H9 (cell line): ENCODE measurements at regions not wholly inside any gene's neighbourhood (a gene's known extent, or its start where the extent isn't known, plus 50 kb on each side); places are given as distances from the start of the nearest gene placed in this dataset.

Source experiments
- DNase-seq: peaks from one replicate; pipeline ENCODE4 v3.0.0-alpha.2; 2017
- H2AFZ ChIP-seq: one replicate; pipeline ENCODE4 v1.6.1; 2013; ENCODE audit warnings: mild to moderate bottlenecking, low read length, control low read depth, moderate library complexity
- H2AK5ac ChIP-seq: 2 replicates; pipeline ENCODE4 v1.6.1; 2013; ENCODE audit warnings: low read length, control low read depth, mixed read lengths; ENCODE audit not compliant: insufficient read length
- H2BK120ac ChIP-seq: one replicate; pipeline ENCODE4 v1.6.1; 2013; ENCODE audit warnings: low read depth, mild to moderate bottlenecking, low read length, control low read depth, inconsistent platforms; ENCODE audit not compliant: poor library complexity, severe bottlenecking
- H2BK12ac ChIP-seq: 2 replicates; pipeline ENCODE4 v1.6.1; 2013; ENCODE audit warnings: low read length, control low read depth, mixed read lengths, low read depth; ENCODE audit not compliant: insufficient read length
- H2BK15ac ChIP-seq: 2 replicates; pipeline ENCODE4 v1.6.1; 2013; ENCODE audit warnings: low read depth, low read length, control low read depth
- H2BK20ac ChIP-seq: one replicate; pipeline ENCODE4 v1.6.1; 2013; ENCODE audit warnings: low read depth, mild to moderate bottlenecking, low read length, control low read depth, inconsistent platforms; ENCODE audit not compliant: poor library complexity, severe bottlenecking
- H2BK5ac ChIP-seq: 2 replicates; pipeline ENCODE4 v1.6.1; 2013; ENCODE audit warnings: low read length, control low read depth, mixed read lengths; ENCODE audit not compliant: insufficient read length
- H3K14ac ChIP-seq: 2 replicates; pipeline ENCODE4 v1.6.1; 2013; ENCODE audit warnings: low read length, control low read depth; ENCODE audit not compliant: insufficient read depth
- H3K18ac ChIP-seq: 2 replicates; pipeline ENCODE4 v1.6.1; 2013; ENCODE audit warnings: low read depth, mild to moderate bottlenecking, mixed read lengths, low read length, control low read depth; ENCODE audit not compliant: insufficient read length
- H3K23ac ChIP-seq: 2 replicates; pipeline ENCODE4 v1.6.1; 2013; ENCODE audit warnings: low read length, control low read depth, mixed read lengths, low read depth; ENCODE audit not compliant: insufficient read length
- H3K23me2 ChIP-seq: 2 replicates; pipeline ENCODE4 v1.6.1; 2013; ENCODE audit warnings: low read depth, mild to moderate bottlenecking, mixed read lengths, low read length, control low read depth; ENCODE audit not compliant: insufficient read length, poor library complexity, severe bottlenecking
- H3K27ac ChIP-seq: 2 replicates; pipeline ENCODE4 v1.5.1; 2013; ENCODE audit warnings: low read length, control low read depth, mixed read lengths, low read depth; ENCODE audit not compliant: insufficient read length
- H3K27me3 ChIP-seq: 2 replicates; pipeline ENCODE4 v1.6.1; 2013; ENCODE audit warnings: low read length, control low read depth, inconsistent platforms; ENCODE audit not compliant: insufficient read depth
- H3K4ac ChIP-seq: 2 replicates; pipeline ENCODE4 v1.6.1; 2013; ENCODE audit warnings: low read depth, mild to moderate bottlenecking, control low read depth, inconsistent platforms, low read length, moderate library complexity
- H3K4me1 ChIP-seq: 2 replicates; pipeline ENCODE4 v1.6.1; 2013; ENCODE audit warnings: low read length, control low read depth, inconsistent platforms; ENCODE audit not compliant: insufficient read depth
- H3K4me2 ChIP-seq: 2 replicates; pipeline ENCODE4 v1.6.1; 2013; ENCODE audit warnings: low read length, control low read depth, mixed read lengths; ENCODE audit not compliant: insufficient read length, insufficient read depth
- H3K56ac ChIP-seq: 2 replicates; pipeline ENCODE4 v1.6.1; 2013; ENCODE audit warnings: low read depth, mild to moderate bottlenecking, mixed read lengths, low read length, control low read depth; ENCODE audit not compliant: insufficient read length
- H3K79me1 ChIP-seq: 2 replicates; pipeline ENCODE4 v1.6.1; 2013; ENCODE audit warnings: low read depth, mild to moderate bottlenecking, moderate library complexity, low read length, control low read depth, inconsistent platforms; ENCODE audit not compliant: insufficient read depth, poor library complexity, severe bottlenecking
- H3K79me2 ChIP-seq: 2 replicates; pipeline ENCODE4 v1.6.1; 2013; ENCODE audit warnings: low read length, control low read depth, inconsistent platforms; ENCODE audit not compliant: insufficient read depth
- H3K9ac ChIP-seq: 2 replicates; pipeline ENCODE4 v1.6.1; 2013; ENCODE audit warnings: low read length, control low read depth, mixed read lengths; ENCODE audit not compliant: insufficient read length; ENCODE audit errors: extremely low read depth
- H3K9me3 ChIP-seq: one replicate; pipeline ENCODE4 v1.6.1; 2013; ENCODE audit warnings: low read depth, low read length, inconsistent platforms; ENCODE audit not compliant: control insufficient read depth
- H3T11ph ChIP-seq: one replicate; pipeline ENCODE4 v1.6.1; 2013; ENCODE audit warnings: mild to moderate bottlenecking, low read length, control low read depth, inconsistent platforms
- H4K20me1 ChIP-seq: one replicate; pipeline ENCODE4 v1.6.1; 2013; ENCODE audit not compliant: control insufficient read depth, insufficient read length, insufficient read depth
- H4K5ac ChIP-seq: 2 replicates; pipeline ENCODE4 v1.6.1; 2013; ENCODE audit warnings: low read depth, mild to moderate bottlenecking, mixed read lengths, low read length, control low read depth; ENCODE audit not compliant: insufficient read length
- H4K8ac ChIP-seq: replicated peaks from 2 replicates; pipeline ENCODE4 v1.6.1; 2013; ENCODE audit warnings: low read length, control low read depth, mixed read lengths, low read depth; ENCODE audit not compliant: insufficient read length
- H4K91ac ChIP-seq: 2 replicates; pipeline ENCODE4 v1.6.1; 2013; ENCODE audit warnings: low read depth, mild to moderate bottlenecking, moderate library complexity, mixed read lengths, low read length, control low read depth; ENCODE audit not compliant: insufficient read length
- H3K27ac Mint-ChIP-seq, 3 experiments: 2 replicates in 2 of 3; 3 replicates in 1 of 3; pipeline ENCODE4 v1.8.0; 2020 to 2021; ENCODE audit warnings: mixed read lengths in 3 of 3, mild to moderate bottlenecking in 1 of 3, moderate library complexity in 1 of 3
- H3K27me3 Mint-ChIP-seq: 2 replicates; pipeline ENCODE4 v1.8.0; 2021; ENCODE audit warnings: low read depth, mild to moderate bottlenecking, moderate library complexity, mixed read lengths
- H3K36me3 Mint-ChIP-seq, 3 experiments: 2 replicates in 2 of 3; 3 replicates in 1 of 3; pipeline ENCODE4 v1.8.0; 2020 to 2021; ENCODE audit warnings: low read depth in 3 of 3, mixed read lengths in 3 of 3; ENCODE audit not compliant: insufficient read depth in 1 of 3
- H3K4me1 Mint-ChIP-seq, 2 experiments: 2 replicates each; pipeline ENCODE4 v1.8.0; 2020; ENCODE audit warnings: mixed read lengths in 2 of 2
- H3K4me3 Mint-ChIP-seq, 2 experiments: 2 replicates in 1 of 2; 3 replicates in 1 of 2; pipeline ENCODE4 v1.8.0; 2020 to 2021; ENCODE audit warnings: mild to moderate bottlenecking in 2 of 2, mixed read lengths in 2 of 2, moderate library complexity in 1 of 2
- H3K9me3 Mint-ChIP-seq, 2 experiments: 2 replicates in 1 of 2; 3 replicates in 1 of 2; pipeline ENCODE4 v1.8.0; 2020; ENCODE audit warnings: mild to moderate bottlenecking in 2 of 2, mixed read lengths in 2 of 2, moderate library complexity in 1 of 2
- CTCF ChIP-seq: fragments of 200-600 bp; sonication (generic); conservative IDR thresholded peaks from 3 replicates; pipeline ENCODE4 v1.8.0; 2021; ENCODE audit warnings: antibody characterized with exemption, mild to moderate bottlenecking
- WGBS: extraction: QIAGEN DNeasy Blood & Tissue Kit; methylation state at CpG from one replicate; pipeline ENCODE4 v1.1.7; 2013; ENCODE audit warnings: missing lambda C conversion rate, low lambda C conversion rate, mixed read lengths; ENCODE audit not compliant: insufficient read length; ENCODE audit errors: extremely low coverage; 5-methylcytosine and 5-hydroxymethylcytosine counted together

- Mint-ChIP-seq H3K27me3 (no peaks in the 10 kb centered on the region), H3K27ac (no peak overlapping the region), H3K4me3 (no peak overlapping the region; a peak in 1 of 5 replicates), H3K4me1 (0 out of 4 replicates have a peak, but pooled peaks cover 0 to 3% of the 10 kb centered on the region in 2 experiments), H3K36me3 (no peaks in the 10 kb centered on the region), H3K9me3 (peaks cover 6 to 27% of the 10 kb centered on the region in 2 experiments; a peak in 4 of 5 replicates)
- no peak overlapping the region for H2BK20ac ChIP-seq
- no peak overlapping the region for H2AK5ac ChIP-seq
- no CpG with 5 or more reads among the region's 1 CpG for WGBS
- H3K27me3 ChIP-seq = no peaks in the 10 kb centered on the region
- no peak overlapping the region for H4K5ac ChIP-seq
- no peak overlapping the region for H3T11ph ChIP-seq
- H3K23me2 ChIP-seq = no peaks in the 10 kb centered on the region
- no peak overlapping the region for H3K18ac ChIP-seq
- no peak overlapping the region for H3K9ac ChIP-seq
- no peak overlapping the region for H3K4ac ChIP-seq
- no peak for DNase-seq
- H4K8ac ChIP-seq = no peak overlapping the region
- no peak overlapping the region for H2BK12ac ChIP-seq
- H2AFZ ChIP-seq = no peak overlapping the region
- H3K23ac ChIP-seq = no peak overlapping the region
- H3K4me2 ChIP-seq = no peak overlapping the region
- H3K56ac ChIP-seq = no peak overlapping the region
- no peak overlapping the region for H2BK5ac ChIP-seq
- TF ChIP-seq CTCF = no peak; the same call in 2 of the 3 replicates
- H4K20me1 ChIP-seq = no peaks in the 10 kb centered on the region
- no peaks in the 10 kb centered on the region for H3K79me2 ChIP-seq
- H3K79me1 ChIP-seq = no peaks in the 10 kb centered on the region
- no peak overlapping the region for H3K27ac ChIP-seq
- no peak overlapping the region for H3K14ac ChIP-seq
- H3K9me3 ChIP-seq = no peaks in the 10 kb centered on the region
- no peak overlapping the region for H2BK120ac ChIP-seq
- no peak overlapping the region for H2BK15ac ChIP-seq
- H4K91ac ChIP-seq = no peak overlapping the region
- H3K4me1 ChIP-seq = no peaks in the 10 kb centered on the region
Measured at GRCh38 chrX:23079347-23079746, 79.6 kb downstream of the DDX53 start.
